D721Med (cell line): ENCODE measurements at regions not wholly inside any gene's neighbourhood (a gene's known extent, or its start where the extent isn't known, plus 50 kb on each side); places are given as distances from the start of the nearest gene placed in this dataset.

Experiments used
- DNase-seq: peaks from one replicate; pipeline ENCODE4 v3.0.0; 2011; ENCODE audit warnings: low spot score; ENCODE audit not compliant: insufficient read length
- FAIRE-seq: peaks from 2 replicates; lab custom pipeline; 2011; peaks lifted over from hg19 to GRCh38; lab: Jason Lieb, UNC
- TF ChIP-seq, protein P1 (sequence below): IDR thresholded peaks from 2 replicates; pipeline ENCODE4 v1.5.1; 2012; ENCODE audit warnings: mild to moderate bottlenecking, control low read depth; ENCODE audit not compliant: insufficient read depth; ENCODE audit errors: missing control alignments

DNA sequence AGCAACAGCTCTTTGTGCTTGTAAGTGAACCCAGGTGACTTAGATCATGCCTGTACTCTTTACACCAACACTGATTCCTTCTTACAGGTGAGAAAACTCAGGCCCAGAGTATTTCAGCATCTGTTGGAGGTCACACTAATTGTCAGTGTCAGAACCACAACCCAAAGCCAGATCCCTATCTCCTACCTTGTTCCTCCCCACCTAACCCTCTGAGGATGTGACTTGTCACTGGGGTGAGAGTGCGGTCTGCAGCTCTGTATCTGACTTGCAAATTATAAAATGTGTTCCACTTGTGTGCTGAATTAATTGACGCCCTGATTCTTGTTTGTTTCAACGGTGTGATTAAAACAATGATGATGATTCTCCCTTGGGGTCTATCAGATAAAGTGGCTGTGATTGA lies 232.5 kb upstream of the KCNG1 start:
- TF ChIP-seq, protein P1, sequence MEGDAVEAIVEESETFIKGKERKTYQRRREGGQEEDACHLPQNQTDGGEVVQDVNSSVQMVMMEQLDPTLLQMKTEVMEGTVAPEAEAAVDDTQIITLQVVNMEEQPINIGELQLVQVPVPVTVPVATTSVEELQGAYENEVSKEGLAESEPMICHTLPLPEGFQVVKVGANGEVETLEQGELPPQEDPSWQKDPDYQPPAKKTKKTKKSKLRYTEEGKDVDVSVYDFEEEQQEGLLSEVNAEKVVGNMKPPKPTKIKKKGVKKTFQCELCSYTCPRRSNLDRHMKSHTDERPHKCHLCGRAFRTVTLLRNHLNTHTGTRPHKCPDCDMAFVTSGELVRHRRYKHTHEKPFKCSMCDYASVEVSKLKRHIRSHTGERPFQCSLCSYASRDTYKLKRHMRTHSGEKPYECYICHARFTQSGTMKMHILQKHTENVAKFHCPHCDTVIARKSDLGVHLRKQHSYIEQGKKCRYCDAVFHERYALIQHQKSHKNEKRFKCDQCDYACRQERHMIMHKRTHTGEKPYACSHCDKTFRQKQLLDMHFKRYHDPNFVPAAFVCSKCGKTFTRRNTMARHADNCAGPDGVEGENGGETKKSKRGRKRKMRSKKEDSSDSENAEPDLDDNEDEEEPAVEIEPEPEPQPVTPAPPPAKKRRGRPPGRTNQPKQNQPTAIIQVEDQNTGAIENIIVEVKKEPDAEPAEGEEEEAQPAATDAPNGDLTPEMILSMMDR: no peak
- DNase-seq (no peak), FAIRE-seq (no peak)

DNA sequence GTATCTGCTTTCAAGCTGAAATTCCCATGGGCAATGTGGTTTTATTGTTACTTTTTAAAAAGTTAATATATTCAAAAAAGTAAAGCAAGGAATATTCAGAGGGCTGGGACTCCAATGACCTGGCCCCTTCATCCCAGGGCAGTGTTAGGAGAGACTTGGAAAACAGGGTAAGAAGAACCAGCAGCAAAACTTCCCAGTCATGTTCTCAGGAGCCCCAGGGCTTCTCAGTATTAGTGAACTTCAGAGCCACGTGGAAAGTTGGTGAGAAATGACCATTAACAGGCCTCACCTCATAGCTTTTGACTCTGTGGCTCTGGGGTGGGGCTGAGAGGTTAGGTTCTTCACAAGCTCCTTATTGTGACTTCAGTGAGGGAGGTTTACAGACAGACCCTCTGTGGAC lies 230.4 kb upstream of the KCNG1 start:
- DNase-seq (no peak), FAIRE-seq (no peak)
- TF ChIP-seq, protein P1: no peak

DNA sequence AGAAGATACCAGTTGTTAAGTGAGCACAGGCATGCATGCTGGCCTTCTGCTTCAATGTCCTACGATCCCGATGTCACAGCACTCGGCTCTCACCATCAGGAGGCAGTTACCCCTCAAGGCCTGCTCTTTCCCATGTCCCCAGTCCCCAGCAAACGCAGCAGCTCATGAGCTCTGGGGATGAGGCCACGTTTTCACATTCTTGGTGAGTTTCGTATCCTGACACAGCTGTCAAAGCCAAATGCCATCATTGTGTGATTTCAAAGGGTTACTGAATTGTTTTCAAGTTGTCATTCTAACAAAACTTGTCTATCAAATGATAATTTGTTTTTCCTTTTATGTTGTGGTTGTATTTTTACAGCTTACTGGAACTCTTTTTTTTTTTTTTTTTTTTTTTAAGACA lies 226.9 kb upstream of the KCNG1 start:
- TF ChIP-seq, protein P1: no peak
- no peak for DNase-seq
- FAIRE-seq: no peak

DNA sequence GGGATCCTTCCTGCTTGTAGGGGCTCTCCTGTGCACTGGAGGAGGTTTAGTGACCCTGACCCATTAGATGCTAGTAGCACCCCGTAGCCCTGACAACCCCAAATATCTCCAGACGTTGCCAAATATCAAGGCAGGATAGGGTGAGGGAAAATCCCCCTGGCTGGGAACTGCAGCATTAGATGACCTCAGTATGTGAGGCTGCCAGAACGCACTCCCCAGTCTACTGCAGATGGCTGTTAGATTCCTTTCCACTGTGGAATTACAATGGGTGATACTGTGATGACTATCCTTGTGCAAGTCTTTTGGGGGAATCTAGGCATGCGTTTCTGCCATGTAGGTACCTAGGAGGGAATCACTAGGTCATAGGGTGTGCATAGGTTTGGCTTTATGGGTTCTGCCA lies 226.3 kb upstream of the KCNG1 start:
- TF ChIP-seq, protein P1: no peak
- FAIRE-seq (no peak), DNase-seq (no peak)

DNA sequence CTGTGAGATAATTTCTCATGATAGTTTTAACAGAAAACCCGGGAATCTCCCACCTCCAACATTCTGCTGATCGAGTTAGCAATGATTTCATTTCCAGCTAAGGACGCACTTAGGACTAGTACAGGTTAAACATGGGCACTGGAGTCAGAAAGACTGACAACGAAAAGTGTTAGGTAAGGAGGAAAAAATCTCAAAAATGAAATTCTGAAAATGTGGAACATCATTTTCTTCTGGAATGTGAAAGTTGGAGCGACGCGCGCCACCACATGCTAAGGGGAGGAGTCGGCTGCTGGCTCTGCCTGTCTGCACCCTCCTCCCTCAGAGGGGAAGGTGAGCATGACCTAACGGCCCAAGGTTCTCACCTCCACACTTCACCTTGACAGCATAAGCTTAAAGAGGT lies 221.6 kb upstream of the KCNG1 start:
- no peak for FAIRE-seq
- TF ChIP-seq, protein P1: no peak
- no peak for DNase-seq

DNA sequence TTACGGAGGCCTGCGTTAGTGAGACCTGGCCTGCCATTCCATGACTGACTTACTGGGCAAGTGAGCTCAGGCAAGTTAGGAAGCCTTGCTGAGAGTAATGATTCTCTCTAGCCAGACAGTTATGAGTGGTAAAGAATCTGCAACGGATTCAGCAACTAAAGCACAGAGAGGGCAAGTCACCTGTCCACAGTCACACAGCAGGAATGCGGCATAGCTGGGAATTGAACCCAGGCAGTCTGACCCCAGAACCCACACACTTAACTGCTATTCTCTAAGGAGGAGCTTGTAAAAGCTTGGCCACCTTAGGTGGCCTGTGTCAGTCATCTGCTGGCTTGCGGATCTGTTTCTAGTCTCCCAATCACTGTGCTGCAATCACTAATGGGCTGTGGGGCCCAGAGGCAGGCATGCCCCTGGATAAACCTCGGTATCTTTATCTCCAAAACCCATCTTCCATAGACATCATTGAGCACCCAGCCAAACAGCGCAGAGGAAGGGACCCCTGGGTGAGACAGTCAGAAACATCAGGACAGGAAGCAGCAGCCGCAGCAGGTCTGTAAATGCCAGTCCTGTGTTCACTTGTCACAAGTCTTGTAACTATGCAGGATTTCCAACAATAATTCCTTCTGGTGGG lies 215.9 kb upstream of the KCNG1 start:
- FAIRE-seq: no peak
- no peak for DNase-seq
- TF ChIP-seq, protein P1: no peak

DNA sequence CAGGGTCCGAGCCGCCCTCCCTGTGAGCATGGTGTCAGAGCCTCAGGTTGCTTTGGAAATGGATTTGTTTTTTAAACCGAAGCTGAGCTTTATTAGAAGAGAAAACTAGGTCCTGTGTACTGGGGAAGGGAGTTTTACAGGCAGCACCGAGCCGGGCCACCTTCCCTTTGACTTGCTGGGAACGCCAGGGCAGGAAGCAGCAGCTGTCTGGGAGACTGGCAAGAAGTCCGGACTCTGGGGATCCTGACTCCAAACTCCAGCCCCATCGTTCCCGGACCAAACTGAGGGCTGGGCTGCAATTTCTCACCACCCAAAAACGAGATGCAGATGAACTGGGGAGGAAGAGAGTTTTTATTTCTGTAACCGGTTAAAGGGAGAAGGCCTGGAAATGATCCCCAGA lies 214.9 kb upstream of the KCNG1 start:
- TF ChIP-seq, protein P1: no peak
- no peak for DNase-seq
- no peak for FAIRE-seq
